ENCODE measurements at regions not wholly inside any gene's neighbourhood (a gene's known extent, or its start where the extent isn't known, plus 50 kb on each side); places are given as distances from the start of the nearest gene placed in this dataset.

GRCh38 chr1:68551459-68551858 is 54.6 kb upstream of the DEPDC1 start:
- no peaks in the 10 kb centered on the region for H3K36me3 ChIP-seq (ENCODE audit: control insufficient read depth, insufficient read depth, low read length)
- H3K27ac ChIP-seq (ENCODE audit: low read depth, low read length), result no peak overlapping the region
- H3K4me3 ChIP-seq (ENCODE audit: low read depth, low read length), result no peak overlapping the region
- H3K9me3 ChIP-seq (ENCODE audit: control insufficient read depth, insufficient read depth, low read length), result peaks cover 1% of the 10 kb centered on the region
- no peaks in the 10 kb centered on the region for H3K4me1 ChIP-seq (ENCODE audit: control insufficient read depth, insufficient read depth, low read length)
- DNase-seq (ENCODE audit: low read depth in 4 of 6, low spot score in 6 of 6), result no peak
- H3K27me3 ChIP-seq (ENCODE audit: control insufficient read depth, insufficient read depth, low read length), result no peaks in the 10 kb centered on the region

- no peak overlapping the region for H3K4me3 ChIP-seq (ENCODE audit: low read depth, low read length)
- H3K4me1 ChIP-seq (ENCODE audit: control insufficient read depth, insufficient read depth, low read length), result no peaks in the 10 kb centered on the region
- 51% methylated on average over 2 of the region's 4 CpGs for WGBS (ENCODE audit: insufficient coverage)
- no peak for DNase-seq (ENCODE audit: low read depth in 4 of 6, low spot score in 6 of 6)
- peaks cover 1% of the 10 kb centered on the region for H3K9me3 ChIP-seq (ENCODE audit: control insufficient read depth, insufficient read depth, low read length)
- no peaks in the 10 kb centered on the region for H3K27me3 ChIP-seq (ENCODE audit: control insufficient read depth, insufficient read depth, low read length)
- H3K27ac ChIP-seq (ENCODE audit: low read depth, low read length), result no peak overlapping the region
- H3K36me3 ChIP-seq (ENCODE audit: control insufficient read depth, insufficient read depth, low read length), result no peaks in the 10 kb centered on the region
Measured at GRCh38 chr1:68558321-68559026, 61.6 kb upstream of the DEPDC1 start.

- no peaks in the 10 kb centered on the region for H3K36me3 ChIP-seq (ENCODE audit: control insufficient read depth, insufficient read depth, low read length)
- no peak overlapping the region for H3K4me3 ChIP-seq (ENCODE audit: low read depth, low read length)
- H3K27me3 ChIP-seq (ENCODE audit: control insufficient read depth, insufficient read depth, low read length), result no peaks in the 10 kb centered on the region
- H3K27ac ChIP-seq (ENCODE audit: low read depth, low read length), result no peak overlapping the region
- H3K4me1 ChIP-seq (ENCODE audit: control insufficient read depth, insufficient read depth, low read length), result no peaks in the 10 kb centered on the region
- peak in 1 of 6 donors; percentile 29 for DNase-seq (ENCODE audit: low read depth in 4 of 6, low spot score in 6 of 6)
- no CpG with 5 or more reads among the region's 4 CpGs for WGBS (ENCODE audit: insufficient coverage)
- H3K9me3 ChIP-seq (ENCODE audit: control insufficient read depth, insufficient read depth, low read length), result no peaks in the 10 kb centered on the region
Measured at GRCh38 chr1:68565923-68566322, 69.0 kb upstream of the DEPDC1 start.

GRCh38 chr1:68570871-68571270 is 74.0 kb upstream of the DEPDC1 start:
- Histone ChIP-seq H3K4me3 (ENCODE audit: low read depth, low read length) (no peak overlapping the region), H3K27me3 (ENCODE audit: control insufficient read depth, insufficient read depth, low read length) (no peaks in the 10 kb centered on the region), H3K27ac (ENCODE audit: low read depth, low read length) (no peak overlapping the region), H3K36me3 (ENCODE audit: control insufficient read depth, insufficient read depth, low read length) (no peaks in the 10 kb centered on the region), H3K9me3 (ENCODE audit: control insufficient read depth, insufficient read depth, low read length) (no peaks in the 10 kb centered on the region), H3K4me1 (ENCODE audit: control insufficient read depth, insufficient read depth, low read length) (no peaks in the 10 kb centered on the region)
- DNase-seq (ENCODE audit: low read depth in 4 of 6, low spot score in 6 of 6), result peak in 5 of 6 donors; percentile 11 to 73 (median 19)
- no CpG with 5 or more reads among the region's 3 CpGs for WGBS (ENCODE audit: insufficient coverage)

GRCh38 chr1:68571454-68572235 is 74.8 kb upstream of the DEPDC1 start:
- no peaks in the 10 kb centered on the region for H3K27me3 ChIP-seq (ENCODE audit: control insufficient read depth, insufficient read depth, low read length)
- no peaks in the 10 kb centered on the region for H3K36me3 ChIP-seq (ENCODE audit: control insufficient read depth, insufficient read depth, low read length)
- no peaks in the 10 kb centered on the region for H3K9me3 ChIP-seq (ENCODE audit: control insufficient read depth, insufficient read depth, low read length)
- peak in 2 of 6 donors; percentile 44 to 70 for DNase-seq (ENCODE audit: low read depth in 4 of 6, low spot score in 6 of 6)
- no peaks in the 10 kb centered on the region for H3K4me1 ChIP-seq (ENCODE audit: control insufficient read depth, insufficient read depth, low read length)
- H3K27ac ChIP-seq (ENCODE audit: low read depth, low read length), result no peak overlapping the region
- H3K4me3 ChIP-seq (ENCODE audit: low read depth, low read length), result no peak overlapping the region
- WGBS (ENCODE audit: insufficient coverage), result no CpG with 5 or more reads among the region's 1 CpG

GRCh38 chr1:68585351-68585750 is 88.5 kb upstream of the DEPDC1 start:
- no peaks in the 10 kb centered on the region for H3K27me3 ChIP-seq (ENCODE audit: control insufficient read depth, insufficient read depth, low read length)
- H3K4me3 ChIP-seq (ENCODE audit: low read depth, low read length), result no peak overlapping the region
- H3K4me1 ChIP-seq (ENCODE audit: control insufficient read depth, insufficient read depth, low read length), result no peaks in the 10 kb centered on the region
- peaks cover 2% of the 10 kb centered on the region for H3K9me3 ChIP-seq (ENCODE audit: control insufficient read depth, insufficient read depth, low read length)
- DNase-seq (ENCODE audit: low read depth in 4 of 6, low spot score in 6 of 6), result peak in 1 of 6 donors; percentile 1
- H3K36me3 ChIP-seq (ENCODE audit: control insufficient read depth, insufficient read depth, low read length), result no peaks in the 10 kb centered on the region
- 86% methylated on average over 2 of the region's 2 CpGs for WGBS (ENCODE audit: insufficient coverage)
- no peak overlapping the region for H3K27ac ChIP-seq (ENCODE audit: low read depth, low read length)

- peaks cover 2% of the 10 kb centered on the region for H3K9me3 ChIP-seq (ENCODE audit: control insufficient read depth, insufficient read depth, low read length)
- no peaks in the 10 kb centered on the region for H3K4me1 ChIP-seq (ENCODE audit: control insufficient read depth, insufficient read depth, low read length)
- H3K27ac ChIP-seq (ENCODE audit: low read depth, low read length), result no peak overlapping the region
- H3K36me3 ChIP-seq (ENCODE audit: control insufficient read depth, insufficient read depth, low read length), result no peaks in the 10 kb centered on the region
- no peak for DNase-seq (ENCODE audit: low read depth in 4 of 6, low spot score in 6 of 6)
- no peak overlapping the region for H3K4me3 ChIP-seq (ENCODE audit: low read depth, low read length)
- no peaks in the 10 kb centered on the region for H3K27me3 ChIP-seq (ENCODE audit: control insufficient read depth, insufficient read depth, low read length)
Measured at GRCh38 chr1:68586766-68587165, 89.9 kb upstream of the DEPDC1 start.

- Histone ChIP-seq H3K4me1 (ENCODE audit: control insufficient read depth, insufficient read depth, low read length) (no peaks in the 10 kb centered on the region), H3K4me3 (ENCODE audit: low read depth, low read length) (no peak overlapping the region), H3K27ac (ENCODE audit: low read depth, low read length) (no peak overlapping the region), H3K9me3 (ENCODE audit: control insufficient read depth, insufficient read depth, low read length) (peaks cover 2% of the 10 kb centered on the region), H3K27me3 (ENCODE audit: control insufficient read depth, insufficient read depth, low read length) (no peaks in the 10 kb centered on the region), H3K36me3 (ENCODE audit: control insufficient read depth, insufficient read depth, low read length) (no peaks in the 10 kb centered on the region)
- DNase-seq (ENCODE audit: low read depth in 4 of 6, low spot score in 6 of 6), result peak in 1 of 6 donors; percentile 30
- 43% methylated on average over 1 of the region's 3 CpGs for WGBS (ENCODE audit: insufficient coverage)
Measured at GRCh38 chr1:68588304-68588703, 91.4 kb upstream of the DEPDC1 start.

- no peaks in the 10 kb centered on the region for H3K36me3 ChIP-seq (ENCODE audit: control insufficient read depth, insufficient read depth, low read length)
Measured at GRCh38 chr1:68590473-68590872, 93.6 kb upstream of the DEPDC1 start.

GRCh38 chr1:68594851-68595250 is 98.0 kb upstream of the DEPDC1 start:
- no CpG with 5 or more reads among the region's 2 CpGs for WGBS (ENCODE audit: insufficient coverage)
- Histone ChIP-seq H3K9me3 (ENCODE audit: control insufficient read depth, insufficient read depth, low read length) (no peaks in the 10 kb centered on the region), H3K27ac (ENCODE audit: low read depth, low read length) (no peak overlapping the region), H3K4me1 (ENCODE audit: control insufficient read depth, insufficient read depth, low read length) (no peaks in the 10 kb centered on the region), H3K4me3 (ENCODE audit: low read depth, low read length) (no peak overlapping the region), H3K27me3 (ENCODE audit: control insufficient read depth, insufficient read depth, low read length) (no peaks in the 10 kb centered on the region), H3K36me3 (ENCODE audit: control insufficient read depth, insufficient read depth, low read length) (no peaks in the 10 kb centered on the region)
- DNase-seq (ENCODE audit: low read depth in 4 of 6, low spot score in 6 of 6), result no peak

More at GRCh38 chr1:68590473-68590872, 93.6 kb upstream of the DEPDC1 start:
- Histone ChIP-seq H3K27ac (ENCODE audit: low read depth, low read length) (no peak overlapping the region), H3K4me3 (ENCODE audit: low read depth, low read length) (no peak overlapping the region), H3K27me3 (ENCODE audit: control insufficient read depth, insufficient read depth, low read length) (no peaks in the 10 kb centered on the region), H3K9me3 (ENCODE audit: control insufficient read depth, insufficient read depth, low read length) (no peaks in the 10 kb centered on the region), H3K4me1 (ENCODE audit: control insufficient read depth, insufficient read depth, low read length) (no peaks in the 10 kb centered on the region)
- DNase-seq (ENCODE audit: low read depth in 4 of 6, low spot score in 6 of 6), result no peak
- 91% methylated on average over 1 of the region's 1 CpG for WGBS (ENCODE audit: insufficient coverage)
